Colonic mucosa (tissue), 4 donors: ENCODE measurements at regions not wholly inside any gene's neighbourhood (a gene's known extent, or its start where the extent isn't known, plus 50 kb on each side); places are given as distances from the start of the nearest gene placed in this dataset.
"Not testable (repeated sequence)": the region's sequence is repeated elsewhere in the genome, so short reads cannot be mapped to it uniquely, and the experiment has no call there.

Experiments used
- DNase-seq: peaks from one replicate; pipeline ENCODE4 v3.0.0-alpha.2; 2020
- H3K27ac ChIP-seq: fragments of 200-600 bp; one replicate; pipeline ENCODE4 v1.8.0; 2021
- H3K27me3 ChIP-seq: fragments of 200-600 bp; one replicate; pipeline ENCODE4 v1.8.0; 2021
- H3K36me3 ChIP-seq: fragments of 200-600 bp; one replicate; pipeline ENCODE4 v1.8.0; 2021
- H3K4me1 ChIP-seq: fragments of 200-600 bp; one replicate; pipeline ENCODE4 v1.8.0; 2021; ENCODE audit warnings: mild to moderate bottlenecking
- H3K4me3 ChIP-seq: fragments of 200-600 bp; one replicate; pipeline ENCODE4 v1.8.0; 2021
- H3K9ac ChIP-seq, 2 donors: one replicate each; pipeline ENCODE4 v1.7.0; 2013; ENCODE audit warnings: control low read depth in 2 of 2, low read depth in 2 of 2, low read length in 2 of 2
- H3K9me3 ChIP-seq: fragments of 200-600 bp; one replicate; pipeline ENCODE4 v1.8.0; 2021
- CTCF ChIP-seq: fragments of 200-600 bp; IDR thresholded peaks from one replicate; pipeline ENCODE4 v1.8.0; 2022; ENCODE audit warnings: antibody characterized with exemption, mild to moderate bottlenecking
- intact Hi-C: fragments of 100-400 bp; cut with DNase I; formaldehyde crosslinking; loops from one replicate; pipeline ENCODE4 v1.14.1; 2022
- donor health status: healthy.
- donor health status: DM: no; HTN: no; CAD: no.
- donor health status: DM: no; HTN: no; CAD: no.

DNA sequence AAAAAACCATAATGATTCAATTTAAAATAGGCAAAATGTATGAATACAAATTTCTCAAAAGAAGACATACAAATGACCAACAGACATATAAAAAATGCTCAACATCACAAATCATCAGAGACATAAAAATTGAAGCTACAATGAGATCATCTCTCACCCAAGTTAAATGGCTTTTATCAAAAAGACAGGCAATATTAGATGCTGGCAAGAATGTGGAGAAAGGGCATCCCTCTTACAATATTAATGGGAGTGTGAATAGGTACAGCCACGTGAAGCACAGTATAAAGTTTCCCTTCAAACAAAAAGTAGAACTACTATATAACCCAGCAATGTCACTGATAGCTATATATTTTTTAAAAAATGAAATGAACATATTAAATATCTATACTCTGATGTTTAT, 1481.7 kb downstream of the AMY1C start:
- H3K27me3 ChIP-seq, result no peaks in the 10 kb centered on the region
- TF ChIP-seq CTCF, result no peak
- no peak overlapping the region for H3K9ac ChIP-seq
- intact Hi-C loops, result no loop called here
- H3K9me3 ChIP-seq, result no peaks in the 10 kb centered on the region
- no peak overlapping the region for H3K4me3 ChIP-seq
- H3K36me3 ChIP-seq, result no peaks in the 10 kb centered on the region
- no peaks in the 10 kb centered on the region for H3K4me1 ChIP-seq
- no peak for DNase-seq
- H3K27ac ChIP-seq, result no peak overlapping the region

DNA sequence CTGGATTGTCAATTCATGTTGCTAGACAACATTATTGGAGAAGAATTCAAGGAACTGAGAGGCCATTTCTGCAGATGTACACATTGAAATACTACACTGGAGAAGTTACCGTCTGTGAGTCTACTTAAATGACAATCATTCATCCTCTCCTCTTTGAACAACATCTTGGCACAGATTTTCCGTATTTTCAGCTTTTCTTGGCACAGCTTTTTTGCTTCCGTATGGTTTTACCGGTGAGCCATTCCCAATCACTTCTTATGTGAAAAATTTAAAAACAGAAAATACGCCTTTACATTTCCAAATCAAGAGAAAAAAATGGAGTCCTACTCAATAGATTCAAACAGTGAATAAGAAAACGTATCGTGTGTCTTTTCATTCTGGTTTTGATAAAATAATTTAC, 1493.7 kb downstream of the AMY1C start:
- intact Hi-C loops, result no loop called here
- TF ChIP-seq CTCF, result no peak

DNA sequence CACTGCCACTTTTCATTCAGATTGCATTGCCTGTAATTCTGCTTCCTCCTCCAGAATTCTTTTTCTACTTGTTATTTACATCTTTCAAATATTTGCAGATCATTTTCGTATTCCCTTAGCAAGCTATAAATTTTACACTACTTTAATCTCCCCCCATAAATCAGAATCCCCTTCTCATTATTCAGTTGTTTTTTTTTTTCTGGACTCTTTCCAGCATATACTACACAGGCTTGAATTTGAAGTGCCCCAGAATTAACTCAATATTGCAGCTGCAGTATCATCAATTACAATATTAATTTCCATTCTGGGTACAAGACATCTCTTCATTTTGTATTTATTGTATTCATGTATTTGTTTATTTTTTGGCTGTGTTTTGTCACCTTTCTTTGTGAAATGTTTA, 1494.3 kb downstream of the AMY1C start:
- H3K4me3 ChIP-seq, result no peak overlapping the region
- no peaks in the 10 kb centered on the region for H3K9me3 ChIP-seq
- no peaks in the 10 kb centered on the region for H3K4me1 ChIP-seq
- no peaks in the 10 kb centered on the region for H3K27me3 ChIP-seq
- intact Hi-C loops, result no loop called here
- TF ChIP-seq CTCF, result no peak
- no peak overlapping the region for H3K9ac ChIP-seq
- H3K36me3 ChIP-seq, result no peaks in the 10 kb centered on the region
- no peak overlapping the region for H3K27ac ChIP-seq
- no peak for DNase-seq

More for the DNA sequence above, 1493.7 kb downstream of the AMY1C start:
- DNase-seq, result no peak
- no peaks in the 10 kb centered on the region for H3K4me1 ChIP-seq
- no peak overlapping the region for H3K4me3 ChIP-seq
- no peaks in the 10 kb centered on the region for H3K27me3 ChIP-seq
- no peak overlapping the region for H3K27ac ChIP-seq
- H3K36me3 ChIP-seq, result no peaks in the 10 kb centered on the region
- no peak overlapping the region for H3K9ac ChIP-seq
- no peaks in the 10 kb centered on the region for H3K9me3 ChIP-seq

- no peak for DNase-seq
Measured at GRCh38 chr1:105254906-105255305, 1505.2 kb downstream of the AMY1C start.

GRCh38 chr1:105260001-105260400, 1510.3 kb downstream of the AMY1C start:
- intact Hi-C loops, result no loop called here
- H3K27ac ChIP-seq, result no peak overlapping the region
- TF ChIP-seq CTCF, result no peak
- no peaks in the 10 kb centered on the region for H3K27me3 ChIP-seq
- H3K4me1 ChIP-seq, result no peaks in the 10 kb centered on the region
- DNase-seq, result no peak
- H3K4me3 ChIP-seq, result no peak overlapping the region
- no peaks in the 10 kb centered on the region for H3K36me3 ChIP-seq
- H3K9me3 ChIP-seq, result no peaks in the 10 kb centered on the region
- H3K9ac ChIP-seq, result no peak overlapping the region

More at GRCh38 chr1:105254906-105255305, 1505.2 kb downstream of the AMY1C start:
- Histone ChIP-seq H3K36me3 (no peaks in the 10 kb centered on the region), H3K4me3 (no peak overlapping the region), H3K9ac (no peak overlapping the region), H3K9me3 (no peaks in the 10 kb centered on the region), H3K27me3 (no peaks in the 10 kb centered on the region), H3K27ac (no peak overlapping the region), H3K4me1 (no peaks in the 10 kb centered on the region)
- intact Hi-C loops, result no loop called here
- TF ChIP-seq CTCF, result no peak

- no peaks in the 10 kb centered on the region for H3K36me3 ChIP-seq
- no peak overlapping the region for H3K4me3 ChIP-seq
- no peak for DNase-seq
- intact Hi-C loops, result no loop called here
- H3K27ac ChIP-seq, result no peak overlapping the region
- H3K27me3 ChIP-seq, result no peaks in the 10 kb centered on the region
- no peak overlapping the region for H3K9ac ChIP-seq
- no peaks in the 10 kb centered on the region for H3K9me3 ChIP-seq
- no peak for TF ChIP-seq CTCF
- no peaks in the 10 kb centered on the region for H3K4me1 ChIP-seq
Measured at GRCh38 chr1:105270966-105271365, 1521.3 kb downstream of the AMY1C start.

DNA sequence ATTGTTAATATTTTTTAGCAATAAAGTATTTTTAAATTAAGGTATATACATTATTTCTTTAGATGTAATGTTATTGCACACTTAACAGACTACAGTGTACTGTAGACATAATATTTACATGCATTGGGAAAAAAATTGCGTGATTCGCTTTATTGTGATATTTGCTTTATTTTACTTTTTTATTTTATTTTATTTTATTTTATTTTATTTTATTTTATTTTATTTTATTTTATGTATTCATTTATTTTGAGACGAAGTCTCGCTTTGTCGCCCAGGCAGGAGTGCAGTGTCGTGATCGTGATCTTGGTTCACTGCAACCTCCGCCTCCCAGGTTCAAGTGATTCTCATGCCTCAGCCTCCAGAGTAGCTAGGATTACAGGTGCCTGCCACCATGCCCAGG, 1522.7 kb downstream of the AMY1C start:
- intact Hi-C loops, H3K27me3 ChIP-seq, H3K9ac ChIP-seq, DNase-seq, H3K4me1 ChIP-seq, H3K27ac ChIP-seq, H3K4me3 ChIP-seq, H3K36me3 ChIP-seq, H3K9me3 ChIP-seq: not testable (repeated sequence)
